Central memory CD8-positive, alpha-beta T cell (primary cell): ENCODE measurements at regions not wholly inside any gene's neighbourhood (a gene's known extent, or its start where the extent isn't known, plus 50 kb on each side); places are given as distances from the start of the nearest gene placed in this dataset.

ENCODE experiments used
- ATAC-seq: fragments of 150-1000 bp; cut with Tn5 transposase; replicated peaks from 2 replicates; pipeline ENCODE4 v1.10.0; 2022; ENCODE audit warnings: mild to moderate bottlenecking, moderate FRiP score, moderate number of reproducible peaks; ENCODE audit not compliant: poor library complexity, severe bottlenecking; ENCODE audit errors: extremely low read depth
- DNase-seq, 2 donors: peaks; one replicate each; pipeline ENCODE4 v3.0.0; 2021; ENCODE audit warnings: low spot score in 2 of 2
- H3K27ac Mint-ChIP-seq: one replicate; pipeline ENCODE4 v1.8.0; 2022; ENCODE audit warnings: low read depth, mild to moderate bottlenecking, moderate library complexity, mixed read lengths
- H3K27me3 Mint-ChIP-seq: one replicate; pipeline ENCODE4 v1.8.0; 2022; ENCODE audit warnings: mixed read lengths
- H3K36me3 Mint-ChIP-seq: one replicate; pipeline ENCODE4 v1.8.0; 2022; ENCODE audit warnings: mild to moderate bottlenecking, moderate library complexity, mixed read lengths; ENCODE audit not compliant: insufficient read depth
- H3K4me1 Mint-ChIP-seq: one replicate; pipeline ENCODE4 v1.8.0; 2022; ENCODE audit warnings: mixed read lengths
- H3K4me3 Mint-ChIP-seq: one replicate; pipeline ENCODE4 v1.8.0; 2022; ENCODE audit warnings: mild to moderate bottlenecking, moderate library complexity, mixed read lengths
- H3K9me3 Mint-ChIP-seq: one replicate; pipeline ENCODE4 v1.8.0; 2022; ENCODE audit warnings: mixed read lengths

- H3K4me3 Mint-ChIP-seq: no peak overlapping the region
- H3K4me1 Mint-ChIP-seq: no peaks in the 10 kb centered on the region
- H3K36me3 Mint-ChIP-seq: peaks cover 3% of the 10 kb centered on the region
- no peak overlapping the region for H3K27ac Mint-ChIP-seq
- DNase-seq: no peak
- no peaks in the 10 kb centered on the region for H3K9me3 Mint-ChIP-seq
- peaks cover 14% of the 10 kb centered on the region for H3K27me3 Mint-ChIP-seq
- no peak for ATAC-seq
Observed at GRCh38 chr16:74232806-74233465, 63.7 kb upstream of the PSMD7 start.

GRCh38 chr16:74230126-74230525 lies 66.5 kb upstream of the PSMD7 start:
- Mint-ChIP-seq H3K27me3 (peaks cover 24% of the 10 kb centered on the region), H3K36me3 (peaks cover 1% of the 10 kb centered on the region), H3K27ac (no peak overlapping the region), H3K4me3 (no peak overlapping the region), H3K4me1 (no peaks in the 10 kb centered on the region), H3K9me3 (no peaks in the 10 kb centered on the region)
- DNase-seq: no peak
- no peak for ATAC-seq

- Mint-ChIP-seq H3K36me3 (peaks cover 1% of the 10 kb centered on the region), H3K9me3 (no peaks in the 10 kb centered on the region), H3K27me3 (peaks cover 32% of the 10 kb centered on the region), H3K27ac (no peak overlapping the region), H3K4me1 (no peaks in the 10 kb centered on the region), H3K4me3 (no peak overlapping the region)
- ATAC-seq: no peak
- no peak for DNase-seq
Observed at GRCh38 chr16:74226338-74226954, 70.2 kb upstream of the PSMD7 start.

GRCh38 chr16:74224828-74225612 lies 71.6 kb upstream of the PSMD7 start:
- H3K4me3 Mint-ChIP-seq: no peak overlapping the region
- DNase-seq (no peak), ATAC-seq (no peak)
- H3K27ac Mint-ChIP-seq: no peak overlapping the region
- H3K9me3 Mint-ChIP-seq: no peaks in the 10 kb centered on the region
- no peaks in the 10 kb centered on the region for H3K4me1 Mint-ChIP-seq
- H3K36me3 Mint-ChIP-seq: no peaks in the 10 kb centered on the region
- peaks cover 41% of the 10 kb centered on the region for H3K27me3 Mint-ChIP-seq

- Mint-ChIP-seq H3K27me3 (peaks cover 36% of the 10 kb centered on the region), H3K9me3 (no peaks in the 10 kb centered on the region), H3K4me3 (no peak overlapping the region), H3K27ac (no peak overlapping the region), H3K36me3 (no peaks in the 10 kb centered on the region), H3K4me1 (no peaks in the 10 kb centered on the region)
- DNase-seq (no peak), ATAC-seq (no peak)
Observed at GRCh38 chr16:74221828-74222227, 74.8 kb upstream of the PSMD7 start.

GRCh38 chr16:74219706-74220105 lies 76.9 kb upstream of the PSMD7 start:
- ATAC-seq (no peak), DNase-seq (no peak)
- Mint-ChIP-seq H3K9me3 (no peaks in the 10 kb centered on the region), H3K27ac (no peak overlapping the region), H3K36me3 (no peaks in the 10 kb centered on the region), H3K4me1 (no peaks in the 10 kb centered on the region), H3K4me3 (no peak overlapping the region), H3K27me3 (peaks cover 25% of the 10 kb centered on the region)

GRCh38 chr16:74218871-74219270 lies 77.7 kb upstream of the PSMD7 start:
- no peaks in the 10 kb centered on the region for H3K36me3 Mint-ChIP-seq
- no peak overlapping the region for H3K4me3 Mint-ChIP-seq
- H3K27me3 Mint-ChIP-seq: peaks cover 25% of the 10 kb centered on the region
- H3K27ac Mint-ChIP-seq: no peak overlapping the region
- DNase-seq (no peak), ATAC-seq (no peak)
- no peaks in the 10 kb centered on the region for H3K4me1 Mint-ChIP-seq
- H3K9me3 Mint-ChIP-seq: no peaks in the 10 kb centered on the region

- Mint-ChIP-seq H3K27me3 (peaks cover 35% of the 10 kb centered on the region), H3K4me1 (no peaks in the 10 kb centered on the region), H3K4me3 (no peak overlapping the region), H3K36me3 (no peaks in the 10 kb centered on the region), H3K27ac (no peak overlapping the region), H3K9me3 (no peaks in the 10 kb centered on the region)
- ATAC-seq (no peak), DNase-seq (no peak)
Observed at GRCh38 chr16:74216319-74216718, 80.3 kb upstream of the PSMD7 start.

GRCh38 chr16:74215249-74215648 lies 81.4 kb upstream of the PSMD7 start:
- Mint-ChIP-seq H3K27ac (no peak overlapping the region), H3K4me1 (no peaks in the 10 kb centered on the region), H3K36me3 (no peaks in the 10 kb centered on the region), H3K4me3 (no peak overlapping the region), H3K27me3 (peaks cover 31% of the 10 kb centered on the region), H3K9me3 (no peaks in the 10 kb centered on the region)
- ATAC-seq: no peak
- DNase-seq: no peak

GRCh38 chr16:74213372-74213771 lies 83.2 kb upstream of the PSMD7 start:
- no peaks in the 10 kb centered on the region for H3K36me3 Mint-ChIP-seq
- ATAC-seq (no peak), DNase-seq (no peak)
- H3K27me3 Mint-ChIP-seq: peaks cover 29% of the 10 kb centered on the region
- no peak overlapping the region for H3K27ac Mint-ChIP-seq
- H3K4me1 Mint-ChIP-seq: no peaks in the 10 kb centered on the region
- H3K4me3 Mint-ChIP-seq: no peak overlapping the region
- H3K9me3 Mint-ChIP-seq: no peaks in the 10 kb centered on the region

GRCh38 chr16:74210245-74210644 lies 86.4 kb upstream of the PSMD7 start:
- DNase-seq (no peak), ATAC-seq (no peak)
- no peaks in the 10 kb centered on the region for H3K36me3 Mint-ChIP-seq
- H3K4me3 Mint-ChIP-seq: no peak overlapping the region
- no peaks in the 10 kb centered on the region for H3K4me1 Mint-ChIP-seq
- H3K9me3 Mint-ChIP-seq: no peaks in the 10 kb centered on the region
- H3K27me3 Mint-ChIP-seq: peaks cover 29% of the 10 kb centered on the region
- no peak overlapping the region for H3K27ac Mint-ChIP-seq

GRCh38 chr16:74202009-74202408 lies 94.6 kb upstream of the PSMD7 start:
- no peaks in the 10 kb centered on the region for H3K4me1 Mint-ChIP-seq
- no peaks in the 10 kb centered on the region for H3K9me3 Mint-ChIP-seq
- peaks cover 14% of the 10 kb centered on the region for H3K27me3 Mint-ChIP-seq
- H3K36me3 Mint-ChIP-seq: no peaks in the 10 kb centered on the region
- no peak for ATAC-seq
- H3K27ac Mint-ChIP-seq: no peak overlapping the region
- no peak for DNase-seq
- no peak overlapping the region for H3K4me3 Mint-ChIP-seq

- H3K36me3 Mint-ChIP-seq: no peaks in the 10 kb centered on the region
- DNase-seq (no peak), ATAC-seq (no peak)
- H3K27ac Mint-ChIP-seq: no peak overlapping the region
- H3K4me3 Mint-ChIP-seq: no peak overlapping the region
- no peaks in the 10 kb centered on the region for H3K4me1 Mint-ChIP-seq
- no peaks in the 10 kb centered on the region for H3K9me3 Mint-ChIP-seq
- peaks cover 14% of the 10 kb centered on the region for H3K27me3 Mint-ChIP-seq
Observed at GRCh38 chr16:74201576-74201975, 95.0 kb upstream of the PSMD7 start.
